OCI-LY7 (cell line): ENCODE measurements at regions not wholly inside any gene's neighbourhood (a gene's known extent, or its start where the extent isn't known, plus 50 kb on each side); places are given as distances from the start of the nearest gene placed in this dataset.

ENCODE experiments used
- CTCF ChIP-seq: fragments of 200-600 bp; sonication (generic); conservative IDR thresholded peaks from 2 replicates; pipeline ENCODE4 v1.5.1; 2014; ENCODE audit warnings: mild to moderate bottlenecking, antibody characterized with exemption, low read length, moderate library complexity, mixed read lengths
- EZH2phosphoT487 ChIP-seq: fragments of 200-600 bp; sonication (generic); IDR thresholded peaks from 2 replicates; pipeline ENCODE4 v1.6.1; 2018; ENCODE audit warnings: low read depth, borderline replicate concordance, mild to moderate bottlenecking, mixed run types, antibody characterized with exemption, low read length, moderate library complexity, mixed read lengths

- TF ChIP-seq CTCF (no peak), EZH2phosphoT487 (no peak)
These were observed 620.5 kb upstream of the SETBP1 start for GRCh38 chr18:44060197-44060596.
